ENCODE measurements at regions not wholly inside any gene's neighbourhood (a gene's known extent, or its start where the extent isn't known, plus 50 kb on each side); places are given as distances from the start of the nearest gene placed in this dataset.

DNA sequence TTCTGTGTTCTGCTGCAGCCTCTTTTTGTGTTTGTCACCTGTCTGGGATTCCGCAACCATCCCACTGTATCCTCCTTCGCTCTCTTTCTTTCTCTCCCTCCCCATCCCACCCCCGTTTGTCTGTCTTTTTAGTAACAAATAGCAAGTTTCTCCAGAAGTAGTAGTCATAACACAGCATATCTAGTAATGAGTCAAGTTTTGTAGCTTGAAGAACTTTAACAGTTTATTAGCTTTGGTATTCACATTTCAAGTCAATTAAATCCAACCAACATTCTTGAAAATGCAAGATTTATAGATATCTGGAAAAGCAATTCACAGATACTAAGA is 154.1 kb upstream of the MTPN start:
- TF ChIP-seq, protein P1, sequence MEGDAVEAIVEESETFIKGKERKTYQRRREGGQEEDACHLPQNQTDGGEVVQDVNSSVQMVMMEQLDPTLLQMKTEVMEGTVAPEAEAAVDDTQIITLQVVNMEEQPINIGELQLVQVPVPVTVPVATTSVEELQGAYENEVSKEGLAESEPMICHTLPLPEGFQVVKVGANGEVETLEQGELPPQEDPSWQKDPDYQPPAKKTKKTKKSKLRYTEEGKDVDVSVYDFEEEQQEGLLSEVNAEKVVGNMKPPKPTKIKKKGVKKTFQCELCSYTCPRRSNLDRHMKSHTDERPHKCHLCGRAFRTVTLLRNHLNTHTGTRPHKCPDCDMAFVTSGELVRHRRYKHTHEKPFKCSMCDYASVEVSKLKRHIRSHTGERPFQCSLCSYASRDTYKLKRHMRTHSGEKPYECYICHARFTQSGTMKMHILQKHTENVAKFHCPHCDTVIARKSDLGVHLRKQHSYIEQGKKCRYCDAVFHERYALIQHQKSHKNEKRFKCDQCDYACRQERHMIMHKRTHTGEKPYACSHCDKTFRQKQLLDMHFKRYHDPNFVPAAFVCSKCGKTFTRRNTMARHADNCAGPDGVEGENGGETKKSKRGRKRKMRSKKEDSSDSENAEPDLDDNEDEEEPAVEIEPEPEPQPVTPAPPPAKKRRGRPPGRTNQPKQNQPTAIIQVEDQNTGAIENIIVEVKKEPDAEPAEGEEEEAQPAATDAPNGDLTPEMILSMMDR (IDR thresholded peaks at IDR 0.05; ENCODE audit: control extremely low read depth in 1 of 3, insufficient read depth in 1 of 3, low read depth in 1 of 3, low read length in 3 of 3): no peak
- TF ChIP-seq TAF1 (IDR thresholded peaks at IDR 0.05; ENCODE audit: low read depth, low read length): no peak
- no peak for TF ChIP-seq EP300 (IDR thresholded peaks at IDR 0.05; ENCODE audit: borderline replicate concordance in 1 of 2, low read depth in 2 of 2, low read length in 2 of 2)
- no peak for TF ChIP-seq EZH2 (IDR thresholded peaks at IDR 0.05; ENCODE audit: low read depth, low read length, severe bottlenecking)
- no peak for TF ChIP-seq HDAC2 (IDR thresholded peaks at IDR 0.05; ENCODE audit: borderline replicate concordance in 1 of 2, low read depth in 2 of 2, low read length in 2 of 2)
- TF ChIP-seq SP2 (IDR thresholded peaks at IDR 0.05; ENCODE audit: low read length): no peak
- no peak for TF ChIP-seq NRF1 (IDR thresholded peaks at IDR 0.05; ENCODE audit: low read depth, low read length)
- TF ChIP-seq CREB1 (IDR thresholded peaks at IDR 0.05): no peak
- no peak for TF ChIP-seq POLR2A (IDR thresholded peaks at IDR 0.05; ENCODE audit: control extremely low read depth in 1 of 2, low read depth in 2 of 2, low read length in 2 of 2)
